Hepatocyte (in vitro differentiated cells): ENCODE measurements at regions not wholly inside any gene's neighbourhood (a gene's known extent, or its start where the extent isn't known, plus 50 kb on each side); places are given as distances from the start of the nearest gene placed in this dataset.

ENCODE experiments used
- DNase-seq: peaks from one replicate; pipeline ENCODE4 v3.0.0-alpha.2; 2016; ENCODE audit warnings: low spot score
- H2AFZ ChIP-seq: fragments of 200-600 bp; sonication (generic); 2 replicates; pipeline ENCODE4 v1.6.0; 2016; ENCODE audit warnings: antibody characterized with exemption, mild to moderate bottlenecking
- H3K27ac ChIP-seq: fragments of 200-600 bp; sonication (generic); 2 replicates; pipeline ENCODE4 v1.5.1; 2016; ENCODE audit warnings: mild to moderate bottlenecking
- H3K27me3 ChIP-seq: fragments of 200-600 bp; sonication (generic); 2 replicates; pipeline ENCODE4 v1.6.1; 2016
- H3K36me3 ChIP-seq: fragments of 200-600 bp; sonication (generic); replicated peaks from 2 replicates; pipeline ENCODE4 v1.5.1; 2016; ENCODE audit warnings: low read depth; ENCODE audit not compliant: insufficient read depth
- H3K4me1 ChIP-seq: fragments of 200-600 bp; sonication (generic); 2 replicates; pipeline ENCODE4 v1.5.1; 2016; ENCODE audit warnings: mild to moderate bottlenecking, moderate library complexity; ENCODE audit not compliant: insufficient read depth
- H3K4me2 ChIP-seq: fragments of 200-600 bp; sonication (generic); 2 replicates; pipeline ENCODE4 v1.6.0; 2016
- H3K4me3 ChIP-seq: fragments of 200-600 bp; sonication (generic); 2 replicates; pipeline ENCODE4 v1.5.1; 2016; ENCODE audit warnings: mild to moderate bottlenecking
- H3K79me2 ChIP-seq: fragments of 200-600 bp; sonication (generic); 2 replicates; pipeline ENCODE4 v1.6.0; 2017; ENCODE audit warnings: mild to moderate bottlenecking
- H3K9me2 ChIP-seq: fragments of 200-600 bp; sonication (generic); replicated peaks from 2 replicates; pipeline ENCODE4 v1.6.0; 2017; ENCODE audit warnings: mild to moderate bottlenecking; ENCODE audit not compliant: insufficient read depth
- H3K9me3 ChIP-seq: fragments of 200-600 bp; sonication (generic); 2 replicates; pipeline ENCODE4 v1.5.1; 2016; ENCODE audit warnings: low read depth, mild to moderate bottlenecking
- H4K20me1 ChIP-seq: fragments of 200-600 bp; sonication (generic); 2 replicates; pipeline ENCODE4 v1.6.0; 2016; ENCODE audit warnings: mild to moderate bottlenecking; ENCODE audit not compliant: insufficient read depth, poor library complexity, severe bottlenecking
- EZH2 ChIP-seq: fragments of 200-600 bp; sonication (generic); IDR thresholded peaks from 2 replicates; pipeline ENCODE4 v1.6.1; 2016; ENCODE audit warnings: antibody characterized with exemption, mild to moderate bottlenecking, borderline replicate concordance
- EZH2phosphoT487 ChIP-seq: fragments of 200-600 bp; sonication (generic); IDR thresholded peaks from one replicate; pipeline ENCODE4 v1.6.1; 2018; ENCODE audit warnings: antibody characterized with exemption, mild to moderate bottlenecking, low read depth, moderate library complexity; ENCODE audit not compliant: unreplicated experiment, severe bottlenecking
- WGBS: methylation state at CpG from one replicate; pipeline ENCODE4 v1.1.6; 2016; ENCODE audit warnings: low lambda C conversion rate; ENCODE audit errors: missing lambda C conversion rate; 5-methylcytosine and 5-hydroxymethylcytosine counted together
- TF ChIP-seq, protein P1 (sequence below): fragments of 200-600 bp; sonication (generic); IDR thresholded peaks from 2 replicates; pipeline ENCODE4 v1.5.1; 2016; ENCODE audit warnings: antibody characterized with exemption, mild to moderate bottlenecking; ENCODE audit not compliant: poor library complexity

DNA sequence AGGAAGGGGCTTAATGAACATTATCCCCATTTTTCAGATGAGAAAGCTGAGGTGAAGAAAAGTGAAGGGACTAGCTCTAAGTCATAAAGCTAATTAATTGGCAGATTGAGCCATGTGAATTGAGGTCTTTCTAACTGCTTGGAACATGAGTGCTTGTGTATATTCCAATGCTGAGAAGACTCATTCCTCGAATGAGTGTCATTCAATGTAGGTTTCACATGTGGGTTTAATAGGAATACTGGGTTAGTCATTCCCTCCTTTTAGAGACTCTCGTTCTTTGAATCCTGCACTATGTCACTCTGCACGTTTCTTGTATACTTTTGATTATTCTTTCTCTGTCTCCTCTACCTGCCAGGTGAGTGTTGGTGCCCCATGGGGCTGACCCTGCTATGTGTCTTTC, 218.2 kb downstream of the HRH4 start:
- H3K27me3 ChIP-seq = no peaks in the 10 kb centered on the region
- no peaks in the 10 kb centered on the region for H3K79me2 ChIP-seq
- no peak overlapping the region for H3K4me3 ChIP-seq
- WGBS = 72% methylated on average over 3 of the region's 3 CpGs
- no peaks in the 10 kb centered on the region for H3K9me2 ChIP-seq
- no peaks in the 10 kb centered on the region for H3K9me3 ChIP-seq
- no peak for DNase-seq
- no peaks in the 10 kb centered on the region for H4K20me1 ChIP-seq
- TF ChIP-seq, protein P1, sequence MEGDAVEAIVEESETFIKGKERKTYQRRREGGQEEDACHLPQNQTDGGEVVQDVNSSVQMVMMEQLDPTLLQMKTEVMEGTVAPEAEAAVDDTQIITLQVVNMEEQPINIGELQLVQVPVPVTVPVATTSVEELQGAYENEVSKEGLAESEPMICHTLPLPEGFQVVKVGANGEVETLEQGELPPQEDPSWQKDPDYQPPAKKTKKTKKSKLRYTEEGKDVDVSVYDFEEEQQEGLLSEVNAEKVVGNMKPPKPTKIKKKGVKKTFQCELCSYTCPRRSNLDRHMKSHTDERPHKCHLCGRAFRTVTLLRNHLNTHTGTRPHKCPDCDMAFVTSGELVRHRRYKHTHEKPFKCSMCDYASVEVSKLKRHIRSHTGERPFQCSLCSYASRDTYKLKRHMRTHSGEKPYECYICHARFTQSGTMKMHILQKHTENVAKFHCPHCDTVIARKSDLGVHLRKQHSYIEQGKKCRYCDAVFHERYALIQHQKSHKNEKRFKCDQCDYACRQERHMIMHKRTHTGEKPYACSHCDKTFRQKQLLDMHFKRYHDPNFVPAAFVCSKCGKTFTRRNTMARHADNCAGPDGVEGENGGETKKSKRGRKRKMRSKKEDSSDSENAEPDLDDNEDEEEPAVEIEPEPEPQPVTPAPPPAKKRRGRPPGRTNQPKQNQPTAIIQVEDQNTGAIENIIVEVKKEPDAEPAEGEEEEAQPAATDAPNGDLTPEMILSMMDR = no peak
- TF ChIP-seq EZH2phosphoT487 = no peak
- H2AFZ ChIP-seq = no peak overlapping the region
- H3K27ac ChIP-seq = no peak overlapping the region
- no peak overlapping the region for H3K4me2 ChIP-seq
- H3K4me1 ChIP-seq = no peaks in the 10 kb centered on the region
- no peaks in the 10 kb centered on the region for H3K36me3 ChIP-seq

- Histone ChIP-seq H3K4me1 (no peaks in the 10 kb centered on the region), H4K20me1 (no peaks in the 10 kb centered on the region), H3K36me3 (no peaks in the 10 kb centered on the region), H3K79me2 (no peaks in the 10 kb centered on the region), H3K27ac (no peak overlapping the region), H3K27me3 (no peaks in the 10 kb centered on the region), H3K9me3 (no peaks in the 10 kb centered on the region), H3K9me2 (no peaks in the 10 kb centered on the region), H3K4me3 (no peak overlapping the region), H3K4me2 (no peak overlapping the region), H2AFZ (no peak overlapping the region)
- TF ChIP-seq EZH2 (no peak), EZH2phosphoT487 (no peak)
- TF ChIP-seq, protein P1 = no peak
- DNase-seq = no peak
- WGBS = 71% methylated on average over 4 of the region's 4 CpGs
Measured at GRCh38 chr18:24679062-24679461, 218.6 kb downstream of the HRH4 start.

- WGBS = 85% methylated on average over 1 of the region's 1 CpG
- Histone ChIP-seq H3K79me2 (no peaks in the 10 kb centered on the region), H3K4me3 (no peak overlapping the region), H3K27ac (no peak overlapping the region), H3K27me3 (no peaks in the 10 kb centered on the region), H3K4me1 (no peaks in the 10 kb centered on the region), H3K4me2 (no peak overlapping the region), H4K20me1 (no peaks in the 10 kb centered on the region), H2AFZ (no peak overlapping the region), H3K36me3 (no peaks in the 10 kb centered on the region), H3K9me3 (no peaks in the 10 kb centered on the region), H3K9me2 (no peaks in the 10 kb centered on the region)
- no peak for TF ChIP-seq EZH2phosphoT487
- TF ChIP-seq, protein P1 = no peak
- no peak for TF ChIP-seq EZH2
- DNase-seq = no peak
Measured at GRCh38 chr18:24683925-24684324, 223.5 kb downstream of the HRH4 start.
